Uterus (tissue), 3 donors: ENCODE measurements at regions not wholly inside any gene's neighbourhood (a gene's known extent, or its start where the extent isn't known, plus 50 kb on each side); places are given as distances from the start of the nearest gene placed in this dataset.
"Not testable (repeated sequence)": the region's sequence is repeated elsewhere in the genome, so short reads cannot be mapped to it uniquely, and the experiment has no call there.

ENCODE experiments used
- DNase-seq, 2 donors: peaks; one replicate each; pipeline ENCODE4 v3.0.0-alpha.2; 2019 to 2020
- H3K27ac ChIP-seq, 2 donors: fragments of 200-600 bp; sonication (generic); 1 replicate in 1 of 2; 2 replicates in 1 of 2; pipeline ENCODE4 v1.5.1; 2016 to 2018
- H3K27me3 ChIP-seq, 2 donors: fragments of 200-600 bp; sonication (generic); one replicate each; pipeline ENCODE4 v1.5.1; 2018 to 2019; ENCODE audit warnings: control low read depth in 1 of 2
- H3K36me3 ChIP-seq, 2 donors: fragments of 200-600 bp; sonication (generic); one replicate each; pipeline ENCODE4 v1.5.1; 2019; ENCODE audit warnings: control low read depth in 1 of 2
- H3K4me1 ChIP-seq, 2 donors: fragments of 200-600 bp; sonication (generic); one replicate each; pipeline ENCODE4 v1.5.1; 2018 to 2019; ENCODE audit warnings: control low read depth in 1 of 2
- H3K4me3 ChIP-seq, 2 donors: fragments of 200-600 bp; sonication (generic); 1 replicate in 1 of 2; 2 replicates in 1 of 2; pipeline ENCODE4 v1.5.1; 2018 to 2019; ENCODE audit warnings: mild to moderate bottlenecking in 1 of 2
- H3K9me3 ChIP-seq, 2 donors: fragments of 200-600 bp; sonication (generic); one replicate each; pipeline ENCODE4 v1.5.1; 2019; ENCODE audit warnings: control low read depth in 1 of 2
- POLR2A ChIP-seq, 2 donors: fragments of 450-650 bp; IDR thresholded peaks; one replicate each; pipeline ENCODE4 v1.6.1; 2016; ENCODE audit warnings: antibody characterized with exemption in 2 of 2, mild to moderate bottlenecking in 1 of 2, moderate library complexity in 1 of 2
- intact Hi-C: fragments of 100-400 bp; cut with DNase I; formaldehyde crosslinking; loops from one replicate; pipeline ENCODE4 v1.15.1; 2023; ENCODE audit warnings: low total_unique reads
- TF ChIP-seq, protein P1 (sequence below), 4 experiments: fragments of 200-600 bp in 2 of 4; fragments of 450-650 bp in 2 of 4; sonication (generic) in 2 of 4; IDR thresholded peaks; one replicate each; pipeline ENCODE4 v1.5.1; 2016 to 2019; ENCODE audit warnings: antibody characterized with exemption in 4 of 4, mild to moderate bottlenecking in 2 of 4, moderate library complexity in 1 of 4
- donor health status: DM: yes; HTN: yes; CAD: no.

DNA sequence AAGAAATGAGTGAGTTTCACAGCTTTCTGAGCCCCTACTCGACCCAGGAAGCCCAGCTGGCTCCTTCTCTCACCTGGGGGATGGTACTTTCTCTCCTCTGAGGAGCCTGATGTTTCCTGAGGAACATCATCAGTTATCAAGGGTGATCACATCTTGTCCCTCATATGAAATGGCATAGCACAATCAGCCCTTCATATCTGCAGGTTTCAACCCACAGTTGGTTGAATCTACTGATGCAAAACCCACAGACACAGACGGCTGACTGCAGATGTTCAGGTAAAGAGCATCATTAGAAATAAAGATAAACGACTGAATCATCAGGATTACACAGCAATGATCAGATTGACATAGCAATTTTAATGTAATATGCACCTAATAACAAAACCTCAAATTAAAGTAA is 93.6 kb upstream of the OSTN start:
- Histone ChIP-seq H3K4me1 (no peaks in the 10 kb centered on the region), H3K27ac (no peak overlapping the region), H3K27me3 (no peaks in the 10 kb centered on the region), H3K4me3 (no peak overlapping the region), H3K9me3 (no peaks in the 10 kb centered on the region), H3K36me3 (no peaks in the 10 kb centered on the region)
- DNase-seq, result no peak
- no peak for TF ChIP-seq POLR2A (IDR thresholded peaks at IDR 0.05)
- TF ChIP-seq, protein P1, sequence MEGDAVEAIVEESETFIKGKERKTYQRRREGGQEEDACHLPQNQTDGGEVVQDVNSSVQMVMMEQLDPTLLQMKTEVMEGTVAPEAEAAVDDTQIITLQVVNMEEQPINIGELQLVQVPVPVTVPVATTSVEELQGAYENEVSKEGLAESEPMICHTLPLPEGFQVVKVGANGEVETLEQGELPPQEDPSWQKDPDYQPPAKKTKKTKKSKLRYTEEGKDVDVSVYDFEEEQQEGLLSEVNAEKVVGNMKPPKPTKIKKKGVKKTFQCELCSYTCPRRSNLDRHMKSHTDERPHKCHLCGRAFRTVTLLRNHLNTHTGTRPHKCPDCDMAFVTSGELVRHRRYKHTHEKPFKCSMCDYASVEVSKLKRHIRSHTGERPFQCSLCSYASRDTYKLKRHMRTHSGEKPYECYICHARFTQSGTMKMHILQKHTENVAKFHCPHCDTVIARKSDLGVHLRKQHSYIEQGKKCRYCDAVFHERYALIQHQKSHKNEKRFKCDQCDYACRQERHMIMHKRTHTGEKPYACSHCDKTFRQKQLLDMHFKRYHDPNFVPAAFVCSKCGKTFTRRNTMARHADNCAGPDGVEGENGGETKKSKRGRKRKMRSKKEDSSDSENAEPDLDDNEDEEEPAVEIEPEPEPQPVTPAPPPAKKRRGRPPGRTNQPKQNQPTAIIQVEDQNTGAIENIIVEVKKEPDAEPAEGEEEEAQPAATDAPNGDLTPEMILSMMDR (IDR thresholded peaks at IDR 0.05), result no peak
- intact Hi-C loops, result no loop called here

DNA sequence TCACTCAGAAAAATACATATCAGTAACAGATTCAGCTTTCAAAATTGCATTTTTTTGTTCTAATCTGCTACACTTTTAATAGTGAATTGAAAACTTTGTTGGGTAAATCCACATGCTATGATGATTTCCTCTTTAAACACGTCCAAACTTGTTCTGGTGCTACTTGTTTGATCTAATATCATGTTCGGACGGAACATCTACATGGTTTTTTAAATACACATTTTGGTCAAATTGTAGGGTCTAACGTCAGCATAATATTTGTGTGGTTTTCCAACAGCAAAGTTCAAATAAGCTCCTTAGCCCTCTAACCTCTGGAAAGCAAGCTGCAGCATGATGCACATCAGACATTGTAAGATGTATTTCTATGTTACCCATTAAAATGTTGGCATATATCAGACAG is 98.5 kb upstream of the OSTN start:
- Histone ChIP-seq H3K4me1 (no peaks in the 10 kb centered on the region), H3K9me3 (no peaks in the 10 kb centered on the region), H3K36me3 (no peaks in the 10 kb centered on the region), H3K27me3 (no peaks in the 10 kb centered on the region), H3K27ac (no peak overlapping the region), H3K4me3 (no peak overlapping the region)
- intact Hi-C loops, result no loop called here
- DNase-seq, result no peak
- TF ChIP-seq, protein P1 (IDR thresholded peaks at IDR 0.05), result no peak
- TF ChIP-seq POLR2A (IDR thresholded peaks at IDR 0.05), result no peak

DNA sequence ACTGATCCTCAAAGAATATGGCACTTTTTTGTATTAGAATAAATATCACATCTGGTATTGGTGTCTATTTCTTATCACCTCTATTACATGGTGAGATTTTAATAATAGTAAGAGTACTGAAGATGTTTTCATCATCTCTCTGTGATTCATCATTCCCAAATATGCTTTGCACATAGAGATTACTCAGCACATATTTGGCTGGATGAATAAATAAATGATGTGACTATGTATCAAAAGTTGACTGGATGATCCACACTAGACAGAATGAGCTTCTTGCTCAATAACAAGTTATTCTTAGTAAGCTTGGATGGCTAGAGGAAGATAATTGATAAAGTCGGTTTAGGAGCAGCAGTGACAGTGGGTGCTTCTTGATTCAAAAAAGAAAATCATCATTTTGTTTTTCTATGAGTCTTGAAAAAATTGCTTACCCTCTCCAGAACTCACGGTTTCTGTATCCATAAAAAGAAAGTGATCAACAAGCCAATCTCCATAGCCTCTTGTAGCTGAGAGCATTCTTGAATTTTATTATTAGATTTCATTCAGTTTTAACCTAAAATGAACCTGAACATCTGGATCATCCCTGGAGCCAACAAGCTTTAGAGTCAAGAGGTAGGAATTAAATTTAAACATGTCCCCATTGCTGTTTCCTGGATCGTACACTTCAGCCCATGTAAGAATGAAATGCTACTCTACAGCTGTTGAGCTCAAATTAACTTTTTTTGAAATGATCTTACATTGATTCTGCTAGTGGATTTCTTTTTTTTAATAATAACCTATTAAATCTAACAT is 104.8 kb upstream of the OSTN start:
- intact Hi-C loops, result no loop called here
- TF ChIP-seq, protein P1 (IDR thresholded peaks at IDR 0.05), result no peak
- no peak for TF ChIP-seq POLR2A (IDR thresholded peaks at IDR 0.05)
- DNase-seq, result no peak
- Histone ChIP-seq H3K9me3 (no peaks in the 10 kb centered on the region), H3K36me3 (no peaks in the 10 kb centered on the region), H3K4me1 (no peaks in the 10 kb centered on the region), H3K27ac (no peak overlapping the region), H3K4me3 (no peak overlapping the region), H3K27me3 (no peaks in the 10 kb centered on the region)

DNA sequence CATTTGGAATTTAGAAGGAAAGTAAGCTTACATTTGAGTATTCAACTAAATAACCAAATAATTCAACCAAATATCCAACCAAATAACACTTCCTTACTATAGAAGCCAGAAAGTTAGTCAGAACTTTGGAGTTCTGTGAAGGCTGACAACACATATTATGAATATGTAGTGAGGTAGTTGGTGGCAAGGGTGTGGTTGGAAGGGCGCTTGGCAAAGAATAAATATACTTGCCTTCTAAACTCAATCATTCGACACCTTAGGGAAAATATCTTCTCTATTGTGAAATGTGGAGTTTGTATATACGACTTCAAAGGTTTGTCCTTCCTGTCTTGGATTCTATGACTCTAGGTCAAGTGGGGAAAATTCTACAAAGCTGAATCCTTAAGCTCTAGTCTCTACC is 111.7 kb upstream of the OSTN start:
- H3K4me1 ChIP-seq, result no peaks in the 10 kb centered on the region
- intact Hi-C loops, result no loop called here
- H3K9me3 ChIP-seq, result no peaks in the 10 kb centered on the region
- H3K27me3 ChIP-seq, result no peaks in the 10 kb centered on the region
- DNase-seq, result no peak
- TF ChIP-seq, protein P1 (IDR thresholded peaks at IDR 0.05), result no peak
- TF ChIP-seq POLR2A (IDR thresholded peaks at IDR 0.05), result no peak
- H3K27ac ChIP-seq, result no peak overlapping the region
- H3K36me3 ChIP-seq, result no peaks in the 10 kb centered on the region
- H3K4me3 ChIP-seq, result no peak overlapping the region

DNA sequence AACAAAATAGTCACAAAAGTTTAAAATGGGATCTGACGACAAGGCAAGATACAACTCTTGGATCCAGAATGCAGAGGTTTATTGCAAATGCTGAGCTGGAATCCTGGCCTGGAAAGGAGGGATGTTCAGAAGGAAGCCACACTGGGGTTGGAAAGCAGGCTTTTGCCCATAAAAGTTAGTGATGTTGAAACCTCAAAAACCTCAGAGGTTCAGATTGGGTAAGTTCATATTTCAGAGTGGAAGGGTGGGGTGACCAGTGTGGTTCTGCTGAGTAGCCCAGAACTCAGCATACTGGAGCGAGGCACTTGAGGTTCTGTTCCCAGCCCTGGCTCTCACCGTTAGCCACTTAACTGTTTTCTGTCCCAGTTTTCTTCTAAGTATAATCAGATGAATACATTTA is 114.0 kb upstream of the OSTN start:
- Histone ChIP-seq H3K4me1 (no peaks in the 10 kb centered on the region), H3K4me3 (no peak overlapping the region), H3K36me3 (no peaks in the 10 kb centered on the region), H3K9me3 (no peaks in the 10 kb centered on the region), H3K27ac (no peak overlapping the region), H3K27me3 (no peaks in the 10 kb centered on the region)
- DNase-seq, result no peak
- TF ChIP-seq POLR2A (IDR thresholded peaks at IDR 0.05), result no peak
- TF ChIP-seq, protein P1 (IDR thresholded peaks at IDR 0.05), result no peak
- intact Hi-C loops, result no loop called here

DNA sequence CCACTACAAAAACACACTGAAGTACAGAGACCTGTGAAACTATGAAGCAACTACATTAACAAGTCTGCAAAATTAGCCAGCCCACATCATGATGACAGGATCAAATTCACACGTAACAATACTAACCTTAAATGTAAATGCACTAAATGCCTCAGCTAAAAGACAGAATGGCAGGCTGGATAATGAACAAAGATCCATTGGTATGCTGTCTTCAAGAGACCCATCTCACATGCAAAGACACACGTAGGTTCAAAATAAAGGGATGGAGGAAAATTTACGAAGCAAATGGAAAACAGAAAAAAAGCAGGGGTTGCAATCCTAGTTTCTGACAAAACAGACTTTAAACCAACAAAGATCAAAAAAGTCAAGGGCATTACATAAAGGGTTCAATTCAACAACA is 120.1 kb upstream of the OSTN start:
- H3K27me3 ChIP-seq, H3K4me1 ChIP-seq, H3K9me3 ChIP-seq, intact Hi-C loops, H3K4me3 ChIP-seq, H3K36me3 ChIP-seq, H3K27ac ChIP-seq, DNase-seq: not testable (repeated sequence)
